GM12891 (cell line): ENCODE measurements at regions not wholly inside any gene's neighbourhood (a gene's known extent, or its start where the extent isn't known, plus 50 kb on each side); places are given as distances from the start of the nearest gene placed in this dataset.

ENCODE experiments used
- POLR2A ChIP-seq: IDR thresholded peaks from 2 replicates; pipeline ENCODE4 v1.6.1; 2011; ENCODE audit warnings: low read depth, low read length, control low read depth
- POU2F2 ChIP-seq: IDR thresholded peaks from 2 replicates; pipeline ENCODE4 v1.6.1; 2011; ENCODE audit warnings: low read depth, mild to moderate bottlenecking, control low read depth, low read length, moderate library complexity

DNA sequence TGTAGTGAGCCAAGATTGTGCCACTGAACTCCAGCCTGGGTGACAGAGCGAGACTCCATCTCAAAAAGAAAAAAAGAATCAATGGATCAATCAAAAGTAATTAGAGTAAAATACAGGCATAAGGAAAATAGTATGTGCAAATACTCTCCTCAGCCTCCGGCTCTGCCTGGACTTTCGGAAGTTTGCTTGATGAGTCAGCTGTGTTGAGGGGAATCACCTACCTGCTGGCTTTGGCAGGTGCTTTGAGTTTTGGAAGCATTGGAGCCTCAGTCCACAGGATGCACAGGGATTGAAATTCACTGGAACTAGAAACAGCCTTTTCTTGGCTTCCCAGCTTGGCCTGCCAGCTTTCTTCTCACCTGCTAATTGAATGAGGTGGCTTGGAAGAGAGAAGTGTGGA is 268.2 kb downstream of the PCNX1 start:
- TF ChIP-seq POU2F2 (no peak), POLR2A (no peak)
